Panc1 (cell line): ENCODE measurements at regions not wholly inside any gene's neighbourhood (a gene's known extent, or its start where the extent isn't known, plus 50 kb on each side); places are given as distances from the start of the nearest gene placed in this dataset.

ENCODE experiments used
- ATAC-seq: fragments of 200-7000 bp; cut with Tn5 transposase; 2 replicates; pipeline ENCODE4 v1.9.1; 2020; ENCODE audit warnings: mild to moderate bottlenecking, moderate library complexity
- BruUV-seq: library from RNA; stranded (reverse); fragments of 400-500 nt; replicated peaks from 2 replicates; lab custom pipeline; 2021; lab: Mats Ljungman, UMichigan
- CTCF ChIA-PET: fragments of 300-600 bp; sonication (Branson Sonifier 250); formaldehyde crosslinking; loops from one replicate; lab custom pipeline; 2022; ENCODE audit warnings: antibody characterized with exemption; lab: Charles Lee
- POLR2A ChIA-PET: fragments of 300-600 bp; sonication (Branson Sonifier 250); formaldehyde crosslinking; loops from one replicate; lab custom pipeline; 2022; ENCODE audit warnings: antibody characterized with exemption; lab: Charles Lee
- DNase-seq: peaks from one replicate; pipeline ENCODE4 v3.0.0-alpha.2; 2010; ENCODE audit warnings: low read depth, low spot score
- H3K27ac ChIP-seq: 2 replicates; pipeline ENCODE4 v1.5.1; 2011; ENCODE audit warnings: mild to moderate bottlenecking, low read length, inconsistent platforms
- H3K27me3 ChIP-seq: fragments of 200-500 bp; sonication (Bioruptor generic); 2 replicates; pipeline ENCODE4 v1.6.0; 2014; ENCODE audit warnings: low read length, inconsistent platforms; ENCODE audit not compliant: control insufficient read depth, insufficient read depth
- H3K36me3 ChIP-seq: fragments of 200-500 bp; sonication (Bioruptor generic); 2 replicates; pipeline ENCODE4 v1.5.1; 2014; ENCODE audit warnings: inconsistent platforms, mild to moderate bottlenecking, low read length, moderate library complexity; ENCODE audit not compliant: control insufficient read depth, insufficient read depth
- H3K4me1 ChIP-seq: 2 replicates; pipeline ENCODE4 v1.5.1; 2011; ENCODE audit warnings: inconsistent platforms, mild to moderate bottlenecking, low read length, moderate library complexity; ENCODE audit not compliant: control insufficient read depth, insufficient read depth
- H3K4me3 ChIP-seq, 2 experiments: 2 replicates each; pipeline ENCODE4 v1.5.1; 2011 to 2012; ENCODE audit warnings: low read depth in 2 of 2, low read length in 2 of 2, mild to moderate bottlenecking in 2 of 2, inconsistent platforms in 1 of 2, moderate library complexity in 1 of 2
- H3K9me3 ChIP-seq: fragments of 200-500 bp; sonication (Bioruptor generic); 2 replicates; pipeline ENCODE4 v1.5.1; 2014; ENCODE audit warnings: low read depth, mild to moderate bottlenecking, inconsistent platforms, low read length, moderate library complexity; ENCODE audit not compliant: control insufficient read depth, insufficient read depth
- CTCF ChIP-seq: fragments of 450-650 bp; IDR thresholded peaks from 2 replicates; pipeline ENCODE4 v1.5.1; 2017; ENCODE audit warnings: mild to moderate bottlenecking
- POLR2AphosphoS5 ChIP-seq: IDR thresholded peaks from 2 replicates; pipeline ENCODE4 v1.6.1; 2012; ENCODE audit warnings: mild to moderate bottlenecking, low read depth, low read length, moderate library complexity
- REST ChIP-seq, 2 experiments: IDR thresholded peaks; 2 replicates each; pipeline ENCODE4 v1.6.1; 2011 to 2012; ENCODE audit warnings: low read depth in 2 of 2, control low read depth in 1 of 2, low read length in 1 of 2, mild to moderate bottlenecking in 1 of 2, moderate library complexity in 1 of 2; ENCODE audit not compliant: insufficient read depth in 1 of 2
- SIN3A ChIP-seq: IDR thresholded peaks from 2 replicates; pipeline ENCODE4 v1.6.1; 2012; ENCODE audit warnings: low read depth, mild to moderate bottlenecking, low read length, moderate library complexity, borderline replicate concordance; ENCODE audit not compliant: insufficient read depth
- TCF7L2 ChIP-seq: IDR thresholded peaks from 2 replicates; pipeline ENCODE4 v1.6.1; 2011; ENCODE audit warnings: mild to moderate bottlenecking, low read depth, low read length, inconsistent platforms
- in situ Hi-C: cut with HindIII; loops from 2 replicates; pipeline ENCODE4 v1.10.0; 2016; ENCODE audit warnings: low sequenced_read_pairs, low pct_unique_long_range_greater_than_20kb
- intact Hi-C: fragments of 100-400 bp; cut with micrococcal nuclease; formaldehyde crosslinking; loops from one replicate; pipeline ENCODE4 v1.10.0; 2022; ENCODE audit not compliant: unreplicated experiment

GRCh38 chr4:109375778-109376414 lies 57.7 kb upstream of the SEC24B start:
- H3K4me1 ChIP-seq, result no peaks in the 10 kb centered on the region
- no peak overlapping the region for H3K4me3 ChIP-seq
- no peaks in the 10 kb centered on the region for H3K27me3 ChIP-seq
- CTCF ChIA-PET, result interaction anchor here (0.7 kb wide), 1 partner anchor 676 kb away, joined by 7 read pairs; no protein-coding TSS in a partner anchor
- H3K9me3 ChIP-seq, result no peaks in the 10 kb centered on the region
- DNase-seq, result no peak
- BruUV-seq, result no TSS peak
- no peaks in the 10 kb centered on the region for H3K36me3 ChIP-seq
- ATAC-seq, result no peak
- H3K27ac ChIP-seq, result no peak overlapping the region
- intact Hi-C loops (no loop called here), in situ Hi-C loops (no loop called here)
- TF ChIP-seq SIN3A, result no peak
- no peak for TF ChIP-seq POLR2AphosphoS5
- no peak for TF ChIP-seq TCF7L2
- no peak for TF ChIP-seq REST (IDR thresholded peaks at IDR 0.05; ENCODE audit: insufficient read depth in 1 of 2, low read depth in 2 of 2, low read length in 1 of 2)
- no peak for TF ChIP-seq CTCF
- POLR2A ChIA-PET, result interaction anchor here (0.7 kb wide), 1 partner anchor 213 kb away, joined by 7 read pairs; no protein-coding TSS in a partner anchor

GRCh38 chr4:109368661-109369060 lies 65.0 kb upstream of the SEC24B start:
- intact Hi-C loops (no loop called here), in situ Hi-C loops (no loop called here)
- TF ChIP-seq TCF7L2, result no peak
- no peak for TF ChIP-seq POLR2AphosphoS5
- no peak for TF ChIP-seq REST (IDR thresholded peaks at IDR 0.05; ENCODE audit: insufficient read depth in 1 of 2, low read depth in 2 of 2, low read length in 1 of 2)
- no peak for TF ChIP-seq CTCF
- no peak for TF ChIP-seq SIN3A
- ATAC-seq (no peak), DNase-seq (no peak)
- Histone ChIP-seq H3K27ac (no peak overlapping the region), H3K9me3 (no peaks in the 10 kb centered on the region), H3K27me3 (no peaks in the 10 kb centered on the region), H3K36me3 (no peaks in the 10 kb centered on the region), H3K4me3 (no peak overlapping the region), H3K4me1 (no peaks in the 10 kb centered on the region)
- ChIA-PET CTCF (no interaction called here), POLR2A (no interaction called here)
- no TSS peak for BruUV-seq
